ENCODE measurements at regions not wholly inside any gene's neighbourhood (a gene's known extent, or its start where the extent isn't known, plus 50 kb on each side); places are given as distances from the start of the nearest gene placed in this dataset.

- TF ChIP-seq, protein P1, sequence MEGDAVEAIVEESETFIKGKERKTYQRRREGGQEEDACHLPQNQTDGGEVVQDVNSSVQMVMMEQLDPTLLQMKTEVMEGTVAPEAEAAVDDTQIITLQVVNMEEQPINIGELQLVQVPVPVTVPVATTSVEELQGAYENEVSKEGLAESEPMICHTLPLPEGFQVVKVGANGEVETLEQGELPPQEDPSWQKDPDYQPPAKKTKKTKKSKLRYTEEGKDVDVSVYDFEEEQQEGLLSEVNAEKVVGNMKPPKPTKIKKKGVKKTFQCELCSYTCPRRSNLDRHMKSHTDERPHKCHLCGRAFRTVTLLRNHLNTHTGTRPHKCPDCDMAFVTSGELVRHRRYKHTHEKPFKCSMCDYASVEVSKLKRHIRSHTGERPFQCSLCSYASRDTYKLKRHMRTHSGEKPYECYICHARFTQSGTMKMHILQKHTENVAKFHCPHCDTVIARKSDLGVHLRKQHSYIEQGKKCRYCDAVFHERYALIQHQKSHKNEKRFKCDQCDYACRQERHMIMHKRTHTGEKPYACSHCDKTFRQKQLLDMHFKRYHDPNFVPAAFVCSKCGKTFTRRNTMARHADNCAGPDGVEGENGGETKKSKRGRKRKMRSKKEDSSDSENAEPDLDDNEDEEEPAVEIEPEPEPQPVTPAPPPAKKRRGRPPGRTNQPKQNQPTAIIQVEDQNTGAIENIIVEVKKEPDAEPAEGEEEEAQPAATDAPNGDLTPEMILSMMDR (IDR thresholded peaks at IDR 0.05) = no peak
- intact Hi-C loops (cut with DNase I) = no loop called here
- no peak for DNase-seq (ENCODE audit: low spot score in 2 of 2)
- no peak overlapping the region for H3K4me3 ChIP-seq
- H3K36me3 ChIP-seq = no peaks in the 10 kb centered on the region
- H3K27ac ChIP-seq = no peak overlapping the region
- no peaks in the 10 kb centered on the region for H3K9me3 ChIP-seq
- H3K4me1 ChIP-seq = no peaks in the 10 kb centered on the region
- no peaks in the 10 kb centered on the region for H3K27me3 ChIP-seq
Measured at GRCh38 chrX:11881485-11882170, 123.6 kb downstream of the MSL3 start.

- Histone ChIP-seq H3K4me1 (no peaks in the 10 kb centered on the region), H3K36me3 (no peaks in the 10 kb centered on the region), H3K9me3 (no peaks in the 10 kb centered on the region), H3K27me3 (no peaks in the 10 kb centered on the region), H3K27ac (no peak overlapping the region), H3K4me3 (no peak overlapping the region)
- TF ChIP-seq, protein P1 (IDR thresholded peaks at IDR 0.05) = no peak
- intact Hi-C loops (cut with DNase I) = no loop called here
- no peak for DNase-seq (ENCODE audit: low spot score in 2 of 2)
Measured at GRCh38 chrX:11886745-11887144, 128.7 kb downstream of the MSL3 start.

DNA sequence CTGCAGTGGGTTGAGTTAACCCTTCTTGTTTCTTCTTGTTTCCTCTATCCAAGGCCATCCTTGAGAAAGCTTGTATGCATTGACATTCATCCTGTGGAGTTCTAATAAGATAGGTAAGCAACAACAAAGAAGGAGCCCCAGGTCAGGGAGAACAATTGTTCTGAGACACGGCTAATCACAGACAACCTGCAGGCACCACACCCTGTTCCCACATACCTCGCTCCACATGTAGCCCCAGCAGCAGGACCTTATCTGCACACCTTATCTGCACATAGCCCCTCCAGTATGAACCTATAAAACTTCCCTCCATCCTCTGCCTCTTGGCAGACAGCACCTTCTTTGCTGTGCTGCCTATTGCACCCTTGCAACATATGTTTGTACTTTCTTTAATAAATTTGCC lies 129.1 kb downstream of the MSL3 start:
- Histone ChIP-seq H3K4me1 (no peaks in the 10 kb centered on the region), H3K4me3 (no peak overlapping the region), H3K9me3 (no peaks in the 10 kb centered on the region), H3K36me3 (no peaks in the 10 kb centered on the region), H3K27ac (no peak overlapping the region), H3K27me3 (no peaks in the 10 kb centered on the region)
- TF ChIP-seq, protein P1 (IDR thresholded peaks at IDR 0.05) = no peak
- DNase-seq (ENCODE audit: low spot score in 2 of 2) = no peak
- intact Hi-C loops (cut with DNase I) = no loop called here

- Histone ChIP-seq H3K27me3 (no peaks in the 10 kb centered on the region), H3K27ac (no peak overlapping the region), H3K4me1 (no peaks in the 10 kb centered on the region), H3K4me3 (no peak overlapping the region), H3K36me3 (no peaks in the 10 kb centered on the region), H3K9me3 (no peaks in the 10 kb centered on the region)
- intact Hi-C loops (cut with DNase I) = no loop called here
- TF ChIP-seq, protein P1 (IDR thresholded peaks at IDR 0.05) = no peak
- no peak for DNase-seq (ENCODE audit: low spot score in 2 of 2)
Measured at GRCh38 chrX:11888421-11888820, 130.4 kb downstream of the MSL3 start.

- no peak overlapping the region for H3K4me3 ChIP-seq
- H3K36me3 ChIP-seq = no peaks in the 10 kb centered on the region
- no peaks in the 10 kb centered on the region for H3K27me3 ChIP-seq
- TF ChIP-seq, protein P1 (IDR thresholded peaks at IDR 0.05) = no peak
- H3K27ac ChIP-seq = no peak overlapping the region
- intact Hi-C loops (cut with DNase I) = no loop called here
- H3K9me3 ChIP-seq = no peaks in the 10 kb centered on the region
- no peaks in the 10 kb centered on the region for H3K4me1 ChIP-seq
- DNase-seq (ENCODE audit: low spot score in 2 of 2) = no peak
Measured at GRCh38 chrX:11889791-11890190, 131.8 kb downstream of the MSL3 start.

Measured in ascending aorta (tissue), 2 donors.